ENCODE measurements at regions not wholly inside any gene's neighbourhood (a gene's known extent, or its start where the extent isn't known, plus 50 kb on each side); places are given as distances from the start of the nearest gene placed in this dataset.

DNA sequence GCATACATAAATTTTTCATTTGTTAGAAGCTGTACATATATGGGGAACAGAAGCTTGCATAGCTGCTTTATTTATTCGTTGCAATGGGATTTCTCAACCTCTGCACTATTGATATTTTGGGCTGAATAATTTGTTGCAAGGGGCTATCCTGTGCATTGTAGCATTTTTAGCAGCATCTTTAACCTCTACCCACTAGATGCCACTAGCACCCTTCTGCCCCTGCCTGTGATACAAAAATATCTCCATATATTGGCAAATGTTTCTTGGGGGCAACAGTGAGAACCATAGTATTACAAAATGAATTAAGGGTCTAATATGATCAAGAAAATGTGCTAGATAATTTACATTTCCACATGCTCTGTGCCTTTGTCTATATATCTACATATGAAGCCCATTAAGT is 1401.0 kb downstream of the CDH11 start:
- no peak overlapping the region for H3K4me3 ChIP-seq (ENCODE audit: low read depth, low read length)
- TF ChIP-seq, protein P1, sequence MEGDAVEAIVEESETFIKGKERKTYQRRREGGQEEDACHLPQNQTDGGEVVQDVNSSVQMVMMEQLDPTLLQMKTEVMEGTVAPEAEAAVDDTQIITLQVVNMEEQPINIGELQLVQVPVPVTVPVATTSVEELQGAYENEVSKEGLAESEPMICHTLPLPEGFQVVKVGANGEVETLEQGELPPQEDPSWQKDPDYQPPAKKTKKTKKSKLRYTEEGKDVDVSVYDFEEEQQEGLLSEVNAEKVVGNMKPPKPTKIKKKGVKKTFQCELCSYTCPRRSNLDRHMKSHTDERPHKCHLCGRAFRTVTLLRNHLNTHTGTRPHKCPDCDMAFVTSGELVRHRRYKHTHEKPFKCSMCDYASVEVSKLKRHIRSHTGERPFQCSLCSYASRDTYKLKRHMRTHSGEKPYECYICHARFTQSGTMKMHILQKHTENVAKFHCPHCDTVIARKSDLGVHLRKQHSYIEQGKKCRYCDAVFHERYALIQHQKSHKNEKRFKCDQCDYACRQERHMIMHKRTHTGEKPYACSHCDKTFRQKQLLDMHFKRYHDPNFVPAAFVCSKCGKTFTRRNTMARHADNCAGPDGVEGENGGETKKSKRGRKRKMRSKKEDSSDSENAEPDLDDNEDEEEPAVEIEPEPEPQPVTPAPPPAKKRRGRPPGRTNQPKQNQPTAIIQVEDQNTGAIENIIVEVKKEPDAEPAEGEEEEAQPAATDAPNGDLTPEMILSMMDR (IDR thresholded peaks at IDR 0.05; ENCODE audit: low read depth, low read length) = no peak

DNA sequence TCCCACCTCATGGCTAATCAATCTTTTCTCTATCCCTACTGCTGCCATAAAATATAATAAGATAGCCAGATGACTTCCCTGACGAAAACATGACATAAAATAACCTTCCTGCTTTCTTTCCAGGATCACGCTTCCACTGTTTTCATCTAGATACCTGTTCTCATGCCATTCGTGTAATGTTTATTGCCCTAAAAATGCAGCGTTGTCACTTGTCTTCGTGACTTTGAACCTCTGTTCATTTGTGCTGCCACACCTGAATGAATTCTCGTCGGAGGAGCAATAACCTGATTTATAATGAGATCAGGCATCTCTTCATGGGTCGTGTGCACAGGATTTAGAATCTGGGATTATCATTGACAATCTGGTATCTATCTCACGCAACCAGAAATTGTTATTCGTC is 1401.9 kb downstream of the CDH11 start:
- H3K36me3 ChIP-seq = no peaks in the 10 kb centered on the region

More for the DNA sequence above, 1401.0 kb downstream of the CDH11 start:
- H3K9me3 ChIP-seq (ENCODE audit: severe bottlenecking) = no peaks in the 10 kb centered on the region
- H3K27ac ChIP-seq = no peak overlapping the region
- no peaks in the 10 kb centered on the region for H3K27me3 ChIP-seq (ENCODE audit: insufficient read depth, low read depth, severe bottlenecking)
- no peaks in the 10 kb centered on the region for H3K36me3 ChIP-seq
- no peak for DNase-seq

DNA sequence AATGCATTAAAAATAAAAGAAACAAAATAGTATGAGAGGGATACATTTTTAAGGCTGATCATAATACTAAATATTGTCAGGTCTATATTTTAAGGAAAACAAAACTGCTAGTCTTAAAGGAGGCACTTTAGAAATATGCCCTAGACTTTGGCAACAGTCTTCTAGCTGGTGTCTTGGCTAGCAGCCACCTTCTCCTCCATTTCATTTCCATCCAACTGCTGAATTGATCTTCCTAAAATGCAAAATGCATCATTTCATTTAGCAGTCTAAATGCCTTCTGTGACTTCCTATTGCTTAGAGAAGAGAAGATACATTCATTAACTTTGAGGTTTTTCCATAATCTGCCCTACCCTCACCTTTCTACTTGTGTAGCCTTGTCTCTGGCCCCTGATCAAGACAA is 1404.1 kb downstream of the CDH11 start:
- TF ChIP-seq, protein P1 (IDR thresholded peaks at IDR 0.05; ENCODE audit: low read depth, low read length) = no peak

More for the DNA sequence above, 1401.9 kb downstream of the CDH11 start:
- H3K4me3 ChIP-seq (ENCODE audit: low read depth, low read length) = no peak overlapping the region
- H3K27me3 ChIP-seq (ENCODE audit: insufficient read depth, low read depth, severe bottlenecking) = no peaks in the 10 kb centered on the region
- H3K27ac ChIP-seq = no peak overlapping the region
- no peak for DNase-seq
- TF ChIP-seq, protein P1 (IDR thresholded peaks at IDR 0.05; ENCODE audit: low read depth, low read length) = no peak
- H3K9me3 ChIP-seq (ENCODE audit: severe bottlenecking) = no peaks in the 10 kb centered on the region

DNA sequence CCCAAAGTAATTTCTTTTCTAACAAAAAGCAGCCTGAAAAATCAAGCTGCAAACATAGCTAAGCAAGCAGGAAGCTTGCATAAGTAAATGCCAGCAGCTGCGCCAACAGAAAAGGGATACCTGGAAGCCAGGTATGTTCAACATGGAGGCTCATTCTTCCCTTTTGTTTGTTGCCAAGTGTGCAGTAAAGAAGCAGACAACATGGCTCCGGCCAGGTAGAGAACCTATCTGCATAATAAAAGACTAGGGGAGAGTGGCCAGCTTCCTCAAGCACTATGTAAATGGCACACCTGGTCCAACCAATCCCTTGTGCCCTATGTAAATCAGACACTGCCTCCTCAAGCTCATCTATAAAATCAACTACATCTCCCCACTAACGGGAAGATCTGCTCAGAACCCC is 1407.0 kb downstream of the CDH11 start:
- Histone ChIP-seq H3K36me3 (no peaks in the 10 kb centered on the region), H3K27me3 (ENCODE audit: insufficient read depth, low read depth, severe bottlenecking) (no peaks in the 10 kb centered on the region), H3K27ac (no peak overlapping the region), H3K9me3 (ENCODE audit: severe bottlenecking) (no peaks in the 10 kb centered on the region), H3K4me3 (ENCODE audit: low read depth, low read length) (no peak overlapping the region)
- DNase-seq = no peak
- TF ChIP-seq, protein P1 (IDR thresholded peaks at IDR 0.05; ENCODE audit: low read depth, low read length) = no peak

More for the DNA sequence above, 1404.1 kb downstream of the CDH11 start:
- no peak overlapping the region for H3K27ac ChIP-seq
- H3K4me3 ChIP-seq (ENCODE audit: low read depth, low read length) = no peak overlapping the region
- H3K27me3 ChIP-seq (ENCODE audit: insufficient read depth, low read depth, severe bottlenecking) = no peaks in the 10 kb centered on the region
- DNase-seq = no peak
- H3K36me3 ChIP-seq = no peaks in the 10 kb centered on the region
- H3K9me3 ChIP-seq (ENCODE audit: severe bottlenecking) = no peaks in the 10 kb centered on the region

DNA sequence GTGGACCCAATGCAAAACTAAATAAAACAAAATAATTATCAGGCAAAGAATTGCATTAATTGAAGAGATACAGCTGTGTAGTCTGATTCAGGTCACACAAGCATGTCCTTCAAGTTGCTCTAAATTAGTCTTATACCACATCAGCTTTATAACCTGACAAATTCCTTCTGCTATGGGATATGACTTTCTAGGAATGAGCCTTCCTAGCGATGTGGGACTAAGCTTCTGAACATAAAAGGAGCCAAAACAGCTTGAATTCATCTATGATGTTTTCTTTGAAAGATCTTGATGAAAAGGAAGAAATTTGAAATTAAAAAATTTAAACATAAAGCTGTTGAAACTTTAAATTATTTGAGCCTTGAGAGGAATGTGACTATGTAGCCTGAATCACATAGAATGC is 1409.1 kb downstream of the CDH11 start:
- Histone ChIP-seq H3K9me3 (ENCODE audit: severe bottlenecking) (no peaks in the 10 kb centered on the region), H3K4me3 (ENCODE audit: low read depth, low read length) (no peak overlapping the region), H3K36me3 (no peaks in the 10 kb centered on the region), H3K27ac (no peak overlapping the region), H3K27me3 (ENCODE audit: insufficient read depth, low read depth, severe bottlenecking) (no peaks in the 10 kb centered on the region)
- no peak for DNase-seq
- TF ChIP-seq, protein P1 (IDR thresholded peaks at IDR 0.05; ENCODE audit: low read depth, low read length) = no peak

DNA sequence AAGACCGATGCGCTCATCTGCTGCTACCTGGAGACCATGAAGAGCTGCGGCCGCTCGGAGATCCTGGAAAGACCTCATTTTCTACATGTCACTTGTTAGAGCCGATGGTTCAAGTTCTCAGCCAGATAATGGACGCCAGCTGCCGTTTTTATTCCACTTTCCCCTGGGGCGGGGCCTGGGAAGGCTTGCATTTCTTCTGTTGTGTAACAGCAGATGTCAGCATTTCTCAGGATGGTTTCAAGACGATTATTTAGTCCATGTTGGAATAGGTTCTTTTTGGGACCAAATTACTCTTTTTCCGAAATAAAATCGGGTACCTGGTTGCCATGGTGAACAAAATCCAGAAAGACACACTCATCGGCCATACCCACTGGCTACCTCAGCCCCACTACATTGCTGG is 1418.3 kb downstream of the CDH11 start:
- Histone ChIP-seq H3K27me3 (ENCODE audit: insufficient read depth, low read depth, severe bottlenecking) (no peaks in the 10 kb centered on the region), H3K4me3 (ENCODE audit: low read depth, low read length) (no peak overlapping the region), H3K36me3 (no peaks in the 10 kb centered on the region), H3K27ac (no peak overlapping the region), H3K9me3 (ENCODE audit: severe bottlenecking) (peaks cover 3% of the 10 kb centered on the region)
- no peak for DNase-seq
- TF ChIP-seq, protein P1 (IDR thresholded peaks at IDR 0.05; ENCODE audit: low read depth, low read length) = no peak
